Activated naive CD4-positive, alpha-beta T cell treated with anti-CD3 and anti-CD28 coated beads for 36 hours (primary cell): ENCODE measurements at regions not wholly inside any gene's neighbourhood (a gene's known extent, or its start where the extent isn't known, plus 50 kb on each side); places are given as distances from the start of the nearest gene placed in this dataset.

Source experiments
- CTCF ChIA-PET: fragments of 350-600 bp; sonication (Branson Sonifier 250); formaldehyde crosslinking; loops from one replicate; lab custom pipeline; 2021; ENCODE audit warnings: antibody characterized with exemption; lab: Charles Lee
- DNase-seq: peaks from one replicate; pipeline ENCODE4 v3.0.0-alpha.2; 2020
- H3K27ac Mint-ChIP-seq: one replicate; pipeline ENCODE4 v1.8.0; 2021; ENCODE audit warnings: mild to moderate bottlenecking, mixed read lengths
- H3K27me3 Mint-ChIP-seq: one replicate; pipeline ENCODE4 v1.8.0; 2021; ENCODE audit warnings: low read depth, mixed read lengths
- H3K36me3 Mint-ChIP-seq: one replicate; pipeline ENCODE4 v1.8.0; 2021; ENCODE audit warnings: low read depth, mixed read lengths
- H3K4me1 Mint-ChIP-seq: one replicate; pipeline ENCODE4 v1.8.0; 2021; ENCODE audit warnings: low read depth, mixed read lengths
- H3K4me3 Mint-ChIP-seq: one replicate; pipeline ENCODE4 v1.8.0; 2021; ENCODE audit warnings: mild to moderate bottlenecking, moderate library complexity, mixed read lengths
- H3K9me3 Mint-ChIP-seq: one replicate; pipeline ENCODE4 v1.8.0; 2021; ENCODE audit warnings: mixed read lengths
- intact Hi-C: fragments of 100-400 bp; cut with micrococcal nuclease; formaldehyde crosslinking; loops from one replicate; pipeline ENCODE4 v1.15.1; 2023

DNA sequence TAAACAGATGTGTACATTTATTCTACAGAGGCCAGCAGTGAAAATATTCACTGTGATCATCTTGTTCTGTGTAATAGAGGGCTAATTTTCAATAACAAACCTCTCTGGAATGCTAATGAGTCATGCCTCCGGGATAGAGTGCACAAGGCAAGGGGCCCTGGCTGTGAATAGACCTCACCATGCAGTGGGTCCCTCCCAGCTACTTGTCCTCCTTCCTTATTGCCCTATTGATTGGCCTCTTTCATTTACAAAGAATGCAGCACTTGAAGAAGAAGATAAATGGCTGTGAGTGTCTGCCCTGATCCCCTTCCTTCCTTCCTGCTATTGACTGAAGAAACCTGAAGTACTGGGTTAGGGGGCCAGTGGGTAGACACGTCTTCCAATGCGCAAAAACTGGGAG lies 436.3 kb downstream of the WDR72 start:
- no peak for DNase-seq
- no peaks in the 10 kb centered on the region for H3K9me3 Mint-ChIP-seq
- CTCF ChIA-PET: no interaction called here
- no peaks in the 10 kb centered on the region for H3K4me1 Mint-ChIP-seq
- H3K27ac Mint-ChIP-seq: no peak overlapping the region
- intact Hi-C loops: no loop called here
- H3K27me3 Mint-ChIP-seq: no peaks in the 10 kb centered on the region
- H3K4me3 Mint-ChIP-seq: no peak overlapping the region
- H3K36me3 Mint-ChIP-seq: no peaks in the 10 kb centered on the region

DNA sequence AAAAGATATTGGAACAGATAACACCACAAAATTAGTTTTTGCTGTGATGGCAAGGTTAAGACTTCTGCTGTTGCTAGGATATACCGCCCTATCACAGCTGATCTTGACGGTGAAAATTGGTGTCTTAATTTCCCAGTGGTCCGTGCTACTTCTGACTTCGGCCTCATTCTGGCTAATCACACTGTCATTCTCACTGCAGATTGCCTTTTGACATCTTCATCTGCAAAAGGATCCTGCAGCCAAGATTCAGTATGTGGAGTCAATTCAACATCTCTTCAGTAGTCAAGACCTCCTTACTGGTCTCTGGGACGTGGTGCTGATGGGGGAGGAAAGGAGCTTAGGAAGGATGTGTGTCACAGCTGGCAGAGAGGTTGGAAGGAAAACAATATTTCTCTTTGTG lies 438.6 kb downstream of the WDR72 start:
- no peaks in the 10 kb centered on the region for H3K4me1 Mint-ChIP-seq
- H3K27ac Mint-ChIP-seq: no peak overlapping the region
- H3K36me3 Mint-ChIP-seq: no peaks in the 10 kb centered on the region
- H3K9me3 Mint-ChIP-seq: no peaks in the 10 kb centered on the region
- H3K4me3 Mint-ChIP-seq: no peak overlapping the region
- intact Hi-C loops: no loop called here
- CTCF ChIA-PET: no interaction called here
- no peaks in the 10 kb centered on the region for H3K27me3 Mint-ChIP-seq
- DNase-seq: no peak

DNA sequence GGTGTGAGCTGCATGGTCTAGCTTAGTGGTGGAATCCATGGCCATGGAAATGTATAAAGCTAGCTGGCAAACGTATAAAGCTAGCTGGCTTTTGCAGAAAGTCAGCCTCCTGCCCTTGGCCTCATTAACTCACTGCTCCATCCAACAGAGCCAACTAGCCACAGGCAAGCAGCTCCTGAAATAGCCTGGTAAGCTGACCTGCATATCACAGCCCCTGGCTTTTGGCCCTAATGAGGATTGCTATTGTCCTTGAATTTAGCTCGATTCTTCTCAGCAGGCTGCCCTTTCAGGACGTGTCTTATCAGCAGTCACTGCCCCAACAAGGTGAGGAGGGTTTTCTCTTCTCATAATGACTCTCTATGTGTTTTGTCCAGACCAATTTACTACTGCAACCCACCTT lies 446.8 kb downstream of the WDR72 start:
- no peak for DNase-seq
- no peaks in the 10 kb centered on the region for H3K36me3 Mint-ChIP-seq
- no peak overlapping the region for H3K4me3 Mint-ChIP-seq
- H3K4me1 Mint-ChIP-seq: no peaks in the 10 kb centered on the region
- no peak overlapping the region for H3K27ac Mint-ChIP-seq
- H3K9me3 Mint-ChIP-seq: no peaks in the 10 kb centered on the region
- peaks cover 12% of the 10 kb centered on the region for H3K27me3 Mint-ChIP-seq
- intact Hi-C loops: no loop called here
- CTCF ChIA-PET: no interaction called here

DNA sequence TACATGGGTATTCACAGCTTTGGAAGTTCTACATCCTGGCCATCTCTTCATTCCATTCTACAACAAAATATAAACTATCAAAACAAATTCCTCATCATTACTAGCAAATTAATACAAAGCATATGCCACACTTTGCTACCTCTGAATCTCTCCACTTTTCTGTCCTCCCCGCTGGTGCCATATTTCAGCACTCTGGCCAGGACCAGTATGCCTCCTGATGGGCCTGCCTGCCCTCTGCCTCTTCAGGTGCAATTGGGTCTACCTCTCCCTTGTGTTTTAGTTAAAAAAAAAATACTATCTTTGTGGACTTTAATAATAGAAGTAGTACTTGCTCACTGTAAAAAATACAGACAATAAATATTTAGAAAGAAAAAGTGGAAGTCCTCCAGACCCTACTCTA lies 448.8 kb downstream of the WDR72 start:
- Mint-ChIP-seq H3K4me3 (no peak overlapping the region), H3K36me3 (no peaks in the 10 kb centered on the region), H3K27ac (no peak overlapping the region), H3K27me3 (peaks cover 12% of the 10 kb centered on the region), H3K9me3 (no peaks in the 10 kb centered on the region), H3K4me1 (no peaks in the 10 kb centered on the region)
- CTCF ChIA-PET: no interaction called here
- DNase-seq: no peak
- intact Hi-C loops: no loop called here

DNA sequence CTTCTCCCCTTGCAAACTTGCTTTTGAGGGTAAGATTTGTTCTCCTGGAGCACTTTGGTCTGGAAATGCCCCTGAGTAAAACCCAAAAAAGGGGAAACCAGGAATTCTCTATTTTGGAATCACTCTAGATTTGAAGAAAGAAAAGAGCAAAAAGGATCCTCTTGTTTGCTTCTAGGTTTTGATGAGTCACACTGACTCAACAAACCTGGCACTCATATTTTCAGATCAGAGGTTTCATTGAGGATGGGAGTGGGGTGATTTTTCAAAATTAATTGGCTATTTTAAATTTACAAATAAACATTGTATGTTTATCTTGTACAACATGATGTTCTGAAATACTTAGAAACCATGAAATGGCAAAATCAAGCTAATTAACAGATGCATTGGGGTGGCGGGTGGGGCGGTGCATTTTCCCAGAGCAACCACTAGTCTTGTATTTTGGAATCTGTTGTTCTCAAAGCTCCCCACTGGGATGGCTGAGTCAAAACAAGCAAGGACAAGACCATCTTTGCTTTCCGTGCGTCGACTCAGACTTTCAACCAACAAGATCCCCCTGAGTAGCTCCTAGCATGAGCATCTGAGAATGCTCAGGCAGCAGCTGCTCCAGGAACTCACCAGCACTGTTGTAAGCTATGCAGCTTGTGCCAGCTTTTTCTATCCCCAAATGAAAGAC lies 451.4 kb downstream of the WDR72 start:
- H3K4me1 Mint-ChIP-seq: no peaks in the 10 kb centered on the region
- no peaks in the 10 kb centered on the region for H3K36me3 Mint-ChIP-seq
- H3K27me3 Mint-ChIP-seq: peaks cover 3% of the 10 kb centered on the region
- H3K9me3 Mint-ChIP-seq: no peaks in the 10 kb centered on the region
- intact Hi-C loops: no loop called here
- CTCF ChIA-PET: no interaction called here
- H3K4me3 Mint-ChIP-seq: no peak overlapping the region
- DNase-seq: no peak
- no peak overlapping the region for H3K27ac Mint-ChIP-seq

DNA sequence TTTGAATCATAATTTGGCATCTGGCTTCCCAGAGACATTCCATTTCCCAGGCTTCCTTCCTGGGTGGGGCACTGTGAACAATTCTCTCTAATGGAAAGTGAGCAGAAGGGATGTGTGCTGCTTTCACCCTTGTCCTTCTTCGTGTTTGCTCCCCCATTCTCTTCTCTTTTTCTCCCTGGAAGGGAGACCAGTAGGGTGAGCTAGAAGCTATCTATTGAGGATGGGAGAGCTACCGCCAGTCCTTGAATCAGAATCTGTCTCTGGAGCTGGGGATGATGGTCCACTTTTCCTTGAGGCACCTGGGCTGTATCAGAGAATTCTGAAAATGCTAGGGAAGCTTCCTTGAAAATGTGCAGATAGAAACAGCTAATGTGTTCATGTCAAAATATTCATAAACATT lies 453.9 kb downstream of the WDR72 start:
- Mint-ChIP-seq H3K4me3 (no peak overlapping the region), H3K36me3 (no peaks in the 10 kb centered on the region), H3K9me3 (no peaks in the 10 kb centered on the region), H3K4me1 (no peaks in the 10 kb centered on the region), H3K27ac (no peak overlapping the region), H3K27me3 (peaks cover 4% of the 10 kb centered on the region)
- CTCF ChIA-PET: no interaction called here
- intact Hi-C loops: no loop called here
- DNase-seq: no peak

DNA sequence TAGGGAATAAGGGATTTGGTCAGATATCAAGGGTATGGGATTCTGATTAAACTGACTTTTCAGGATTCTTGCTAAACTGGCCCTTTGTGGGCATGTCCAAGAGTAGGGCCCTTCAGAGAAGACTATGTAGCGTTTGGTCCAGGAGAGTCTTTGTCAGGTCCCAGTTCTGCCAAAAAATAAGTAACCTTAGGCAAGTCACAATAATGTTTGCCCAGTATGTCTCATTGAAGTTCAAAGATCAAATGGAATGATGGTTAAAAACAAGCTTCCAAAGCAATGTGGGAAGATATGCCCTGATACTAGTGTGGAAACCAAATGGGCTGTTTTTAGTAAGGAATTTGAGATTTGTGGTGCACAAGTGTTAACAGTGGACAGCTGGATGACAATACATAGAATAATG lies 454.4 kb downstream of the WDR72 start:
- no peaks in the 10 kb centered on the region for H3K9me3 Mint-ChIP-seq
- no peak overlapping the region for H3K27ac Mint-ChIP-seq
- H3K4me3 Mint-ChIP-seq: no peak overlapping the region
- no peaks in the 10 kb centered on the region for H3K4me1 Mint-ChIP-seq
- intact Hi-C loops: no loop called here
- CTCF ChIA-PET: no interaction called here
- H3K36me3 Mint-ChIP-seq: no peaks in the 10 kb centered on the region
- H3K27me3 Mint-ChIP-seq: peaks cover 4% of the 10 kb centered on the region
- DNase-seq: no peak

DNA sequence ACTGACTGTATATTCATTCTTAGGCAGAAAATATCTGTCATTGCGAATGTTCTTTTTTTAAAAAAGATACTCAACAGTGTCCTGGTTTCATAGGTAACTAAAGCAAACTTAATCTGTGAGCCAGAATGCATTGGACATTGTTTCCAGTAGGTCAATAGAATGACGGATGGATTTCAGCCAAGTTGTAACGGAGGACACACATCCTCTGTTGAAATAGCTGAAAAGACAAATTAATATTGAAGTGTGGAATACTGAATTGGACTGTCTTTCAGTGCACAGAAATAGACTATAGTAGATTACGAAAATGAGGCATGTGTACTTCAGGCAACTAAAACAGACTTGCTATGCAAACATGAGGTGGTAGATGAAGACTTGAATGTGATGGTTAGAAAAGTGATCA lies 461.6 kb downstream of the WDR72 start:
- H3K9me3 Mint-ChIP-seq: no peaks in the 10 kb centered on the region

DNA sequence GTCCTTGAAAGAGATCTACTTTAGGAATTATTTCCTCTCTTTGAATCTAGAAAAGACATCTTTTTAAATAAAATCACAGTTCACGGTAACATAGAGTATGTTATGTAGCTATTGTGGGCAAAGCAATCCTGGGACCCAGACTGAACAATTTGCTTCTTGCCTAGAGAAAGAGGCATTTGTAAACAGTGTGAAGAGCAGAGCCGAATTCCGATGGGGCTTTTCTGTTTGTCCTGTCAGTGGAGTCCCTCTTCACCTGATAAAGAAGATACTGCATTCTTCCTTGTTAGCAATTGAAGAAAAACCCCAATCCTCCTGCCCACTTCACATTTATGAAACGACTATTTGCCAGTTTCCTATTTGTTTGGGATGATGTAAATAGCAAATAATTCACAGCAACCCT lies 462.9 kb downstream of the WDR72 start:
- CTCF ChIA-PET: no interaction called here
- no peaks in the 10 kb centered on the region for H3K27me3 Mint-ChIP-seq
- H3K27ac Mint-ChIP-seq: no peak overlapping the region
- no peaks in the 10 kb centered on the region for H3K4me1 Mint-ChIP-seq
- H3K36me3 Mint-ChIP-seq: no peaks in the 10 kb centered on the region
- DNase-seq: no peak
- H3K4me3 Mint-ChIP-seq: no peak overlapping the region
- no peaks in the 10 kb centered on the region for H3K9me3 Mint-ChIP-seq
- intact Hi-C loops: no loop called here

More for the DNA sequence above, 461.6 kb downstream of the WDR72 start:
- Mint-ChIP-seq H3K27me3 (peaks cover under 1% of the 10 kb centered on the region), H3K27ac (no peak overlapping the region), H3K36me3 (no peaks in the 10 kb centered on the region), H3K4me1 (no peaks in the 10 kb centered on the region), H3K4me3 (no peak overlapping the region)
- intact Hi-C loops: no loop called here
- no peak for DNase-seq
- CTCF ChIA-PET: no interaction called here

DNA sequence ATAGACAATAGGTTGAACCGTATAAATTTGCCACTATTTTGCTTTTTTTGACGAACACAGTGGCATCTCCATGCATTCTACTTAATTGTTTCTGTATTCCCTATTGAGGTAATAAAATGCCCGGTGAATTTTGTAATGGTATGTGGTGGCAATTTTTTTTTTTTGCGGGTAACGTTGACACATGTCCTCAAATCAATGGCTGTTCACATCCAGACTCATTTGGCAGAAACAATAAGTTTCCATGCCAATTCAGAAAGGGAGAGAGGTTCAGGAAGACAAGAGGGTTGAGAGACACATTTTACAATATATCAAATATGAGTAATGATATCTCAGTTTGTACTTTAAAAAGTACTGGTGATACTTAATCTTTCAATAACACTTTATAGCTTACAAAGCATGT lies 463.9 kb downstream of the WDR72 start:
- Mint-ChIP-seq H3K36me3 (no peaks in the 10 kb centered on the region), H3K4me3 (no peak overlapping the region), H3K27ac (no peak overlapping the region), H3K4me1 (no peaks in the 10 kb centered on the region), H3K27me3 (no peaks in the 10 kb centered on the region), H3K9me3 (no peaks in the 10 kb centered on the region)
- intact Hi-C loops: no loop called here
- CTCF ChIA-PET: no interaction called here
- DNase-seq: no peak

DNA sequence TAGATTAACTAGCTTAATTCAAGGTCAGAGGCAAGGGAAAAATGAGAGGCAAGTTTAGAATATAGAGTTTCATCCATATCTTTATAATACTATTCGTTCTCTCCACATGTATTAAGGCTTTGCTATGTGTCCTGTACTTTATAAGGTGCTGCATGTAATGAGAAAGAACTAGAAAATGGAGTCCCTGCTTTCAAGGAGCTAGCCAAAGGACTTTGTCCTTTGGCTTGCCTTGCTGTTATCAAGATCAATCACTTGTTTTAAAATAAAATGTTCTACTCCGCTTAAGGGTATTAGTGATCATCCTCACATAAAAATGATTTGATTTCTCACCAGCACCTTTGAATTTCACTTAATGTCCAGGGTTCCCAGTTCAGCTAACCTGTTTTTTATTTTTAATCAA lies 470.9 kb downstream of the WDR72 start:
- Mint-ChIP-seq H3K9me3 (no peaks in the 10 kb centered on the region), H3K27ac (no peak overlapping the region), H3K27me3 (no peaks in the 10 kb centered on the region), H3K4me3 (no peak overlapping the region), H3K36me3 (no peaks in the 10 kb centered on the region), H3K4me1 (no peaks in the 10 kb centered on the region)
- CTCF ChIA-PET: no interaction called here
- intact Hi-C loops: no loop called here
- no peak for DNase-seq

DNA sequence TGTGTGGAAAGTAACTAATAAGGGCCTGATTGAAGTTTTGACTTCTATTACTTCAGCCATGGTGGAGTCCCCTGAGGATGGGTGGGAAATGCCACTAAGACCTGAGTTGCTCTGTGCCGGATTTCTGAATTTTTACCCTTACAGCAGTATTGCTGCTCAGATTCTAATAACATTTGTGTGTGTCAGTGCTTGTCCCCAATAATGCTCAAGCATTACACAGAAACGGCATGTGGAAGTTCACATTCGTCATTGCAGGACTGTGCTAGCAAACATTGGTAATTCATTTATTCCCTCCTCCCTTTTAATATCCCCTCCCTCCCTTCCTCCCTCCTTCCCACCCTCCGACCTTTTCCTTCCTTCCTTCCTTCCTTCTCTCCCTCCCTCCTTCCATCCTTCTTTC lies 484.5 kb upstream of the ONECUT1 start:
- Mint-ChIP-seq H3K27me3 (peaks cover 7% of the 10 kb centered on the region), H3K27ac (no peak overlapping the region), H3K4me3 (no peak overlapping the region), H3K9me3 (no peaks in the 10 kb centered on the region), H3K36me3 (no peaks in the 10 kb centered on the region), H3K4me1 (no peaks in the 10 kb centered on the region)
- CTCF ChIA-PET: no interaction called here
- intact Hi-C loops: no loop called here
- DNase-seq: no peak

DNA sequence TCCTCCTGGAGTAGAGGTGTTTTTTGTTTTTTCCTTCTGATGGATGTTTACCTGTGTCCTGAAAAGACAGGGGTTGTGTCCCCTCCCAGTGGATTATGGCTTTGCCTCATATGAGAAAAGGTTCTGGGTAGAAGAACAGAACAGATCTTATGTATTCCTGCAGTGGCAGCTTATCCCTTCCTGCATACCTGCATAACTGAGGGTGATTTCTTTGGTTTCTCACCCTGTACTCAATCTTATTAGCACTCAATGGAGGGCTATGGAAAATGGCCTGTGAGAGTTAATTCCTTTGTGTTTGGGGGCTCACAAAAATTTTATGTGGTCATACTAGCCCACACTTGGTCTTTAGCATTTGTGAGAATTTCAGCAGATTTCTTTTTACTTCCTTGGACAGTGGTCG lies 482.0 kb upstream of the ONECUT1 start:
- Mint-ChIP-seq H3K9me3 (no peaks in the 10 kb centered on the region), H3K4me3 (no peak overlapping the region), H3K4me1 (no peaks in the 10 kb centered on the region), H3K36me3 (no peaks in the 10 kb centered on the region), H3K27ac (no peak overlapping the region), H3K27me3 (peaks cover 7% of the 10 kb centered on the region)
- intact Hi-C loops: no loop called here
- CTCF ChIA-PET: no interaction called here
- no peak for DNase-seq

DNA sequence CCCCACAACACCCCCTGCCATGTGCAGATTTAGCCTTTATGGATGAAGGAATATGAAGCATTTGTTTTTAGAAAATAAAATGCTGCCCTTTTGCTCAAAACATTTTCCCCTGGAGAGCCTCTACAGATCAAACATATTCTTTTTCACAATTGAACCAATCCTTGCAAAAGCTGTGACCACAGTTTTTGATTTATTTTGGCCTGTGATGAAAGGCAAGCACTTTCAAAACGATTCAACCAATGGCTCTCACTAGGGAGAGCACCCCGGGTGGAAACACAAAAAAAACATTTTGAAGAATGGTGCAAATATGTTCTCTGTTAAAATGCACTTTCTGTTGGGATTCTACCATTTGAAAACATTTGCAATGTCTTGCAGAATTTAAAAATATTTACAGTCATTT lies 476.0 kb upstream of the ONECUT1 start:
- Mint-ChIP-seq H3K36me3 (no peaks in the 10 kb centered on the region), H3K4me1 (no peaks in the 10 kb centered on the region), H3K27me3 (peaks cover 2% of the 10 kb centered on the region), H3K4me3 (no peak overlapping the region), H3K9me3 (no peaks in the 10 kb centered on the region), H3K27ac (no peak overlapping the region)
- intact Hi-C loops: no loop called here
- DNase-seq: no peak
- CTCF ChIA-PET: no interaction called here
